NCI-H510A treated with DMSO at 0.1 percent for 48 hours (cell line): ENCODE measurements at regions not wholly inside any gene's neighbourhood (a gene's known extent, or its start where the extent isn't known, plus 50 kb on each side); places are given as distances from the start of the nearest gene placed in this dataset.
"Not testable (repeated sequence)": the region's sequence is repeated elsewhere in the genome, so short reads cannot be mapped to it uniquely, and the experiment has no call there.

ENCODE experiments used
- DNase-seq: peaks from one replicate; lab custom pipeline; 2025; lab: John Stamatoyannopoulos, UW

GRCh38 chr1:213324859-213325258 is 273.8 kb downstream of the RPS6KC1 start:
- no peak for DNase-seq

GRCh38 chr1:213325482-213325881 is 274.4 kb downstream of the RPS6KC1 start:
- DNase-seq: no peak

DNA sequence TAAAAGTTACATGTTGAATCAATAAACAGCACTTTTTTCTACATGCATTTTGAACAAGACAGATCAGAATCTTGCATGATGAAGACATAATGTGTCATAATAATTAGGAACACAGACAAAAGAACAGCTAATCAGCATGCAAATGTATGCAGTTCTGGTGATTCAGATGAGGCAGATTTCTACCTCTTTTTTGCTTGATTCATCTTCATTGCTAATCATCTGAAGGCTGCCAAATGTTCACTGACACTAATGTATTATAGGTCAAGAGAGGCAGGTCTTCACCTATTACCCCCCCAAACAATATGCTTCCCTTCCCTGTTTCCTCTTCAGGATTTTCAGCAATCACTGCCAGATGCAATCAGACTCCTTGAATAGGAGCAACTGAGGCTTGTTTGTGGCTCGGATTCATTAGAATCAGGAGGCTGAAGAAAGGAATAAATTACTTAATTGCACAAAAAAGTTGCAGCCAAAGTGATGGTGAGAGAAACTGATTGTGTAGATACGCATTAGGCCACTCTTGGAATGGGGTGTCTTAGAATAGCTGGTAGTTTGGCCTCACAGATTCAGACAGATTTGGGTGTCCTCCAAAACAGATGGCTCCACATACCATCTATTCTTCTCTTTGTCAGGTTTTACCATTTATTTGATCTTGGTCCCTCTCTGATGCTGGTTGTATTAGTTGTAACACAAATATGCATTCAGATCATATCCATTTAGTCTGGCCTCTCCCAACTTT is 275.4 kb downstream of the RPS6KC1 start:
- DNase-seq: no peak

- no peak for DNase-seq
Observed at GRCh38 chr1:213327017-213327667, 276.1 kb downstream of the RPS6KC1 start.

DNA sequence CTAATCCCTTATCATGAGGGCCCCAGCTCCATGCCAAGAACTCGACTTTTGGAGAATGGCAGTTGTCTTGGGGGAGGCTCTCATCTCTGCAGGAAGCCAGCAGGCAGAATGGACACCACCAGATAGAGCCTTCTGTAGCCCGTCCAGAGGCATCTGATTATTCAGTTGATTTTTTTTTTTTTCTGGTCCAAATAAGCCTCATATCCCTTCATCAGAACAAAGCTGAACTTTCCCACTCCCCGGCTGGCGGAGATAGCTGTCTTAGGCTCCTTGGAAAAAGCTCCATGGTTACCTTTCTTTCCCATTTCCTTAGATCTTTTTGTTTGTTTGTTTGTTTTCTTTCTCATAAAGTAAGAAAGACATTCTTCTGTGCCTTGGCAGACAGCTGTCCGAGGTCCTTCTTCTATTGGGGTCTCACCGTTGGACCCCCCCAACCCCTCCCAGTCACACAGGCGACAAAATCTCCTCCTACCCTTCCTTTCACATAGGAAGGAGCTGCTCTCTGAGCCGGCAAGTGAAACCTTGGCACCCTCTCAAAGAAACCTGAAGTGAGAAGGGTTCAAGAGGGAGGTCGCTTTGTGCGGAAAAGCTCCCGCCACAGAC is 278.5 kb downstream of the RPS6KC1 start:
- no peak for DNase-seq

- DNase-seq: no peak
Observed at GRCh38 chr1:213330281-213330680, 279.2 kb downstream of the RPS6KC1 start.

DNA sequence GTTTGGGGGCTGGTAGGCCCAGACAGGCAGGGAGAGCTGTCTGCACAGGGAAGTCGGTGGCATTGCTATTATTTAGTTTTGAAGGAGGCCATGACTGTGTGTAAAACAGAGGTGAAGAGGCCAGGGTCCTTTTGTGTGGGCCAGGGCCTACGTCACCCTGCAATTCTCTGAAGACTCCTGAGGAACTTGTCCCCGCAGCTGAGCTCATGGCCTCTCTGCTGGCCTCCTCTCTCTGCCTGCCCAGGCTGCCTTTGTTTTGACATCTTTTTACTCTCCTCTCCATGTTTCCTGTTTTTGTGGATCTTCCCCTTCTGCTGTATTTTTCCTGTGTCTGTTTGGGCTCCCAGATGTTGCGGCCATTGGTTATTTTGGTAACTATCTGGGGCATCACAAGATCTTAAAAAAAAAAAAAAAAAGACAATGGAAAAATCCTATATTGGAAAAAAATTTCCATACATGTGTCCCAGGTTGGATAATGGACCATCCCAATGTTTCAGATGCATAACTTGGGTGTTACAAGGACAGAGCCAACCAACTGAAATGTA is 280.7 kb downstream of the RPS6KC1 start:
- no peak for DNase-seq

GRCh38 chr1:213332491-213332890 is 281.4 kb downstream of the RPS6KC1 start:
- no peak for DNase-seq

DNA sequence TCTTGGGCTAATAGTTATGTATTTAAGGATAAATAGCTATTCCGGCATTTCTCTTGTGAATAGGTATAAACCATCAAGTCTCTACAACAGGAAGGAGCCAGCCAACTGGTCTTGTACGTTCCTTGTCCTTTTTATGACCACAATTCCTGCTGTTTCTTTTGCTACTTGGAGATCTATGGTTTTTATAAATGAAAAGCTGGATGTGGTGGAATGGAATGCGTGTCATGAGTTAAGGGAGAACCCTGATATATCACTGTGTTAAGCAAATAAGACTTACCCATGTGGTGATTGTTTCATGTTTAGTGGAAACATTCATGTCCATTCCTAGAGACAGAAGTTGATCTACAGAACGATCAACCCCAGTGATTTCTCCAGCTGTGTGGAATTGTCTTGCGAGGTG is 282.1 kb downstream of the RPS6KC1 start:
- DNase-seq: no peak

DNA sequence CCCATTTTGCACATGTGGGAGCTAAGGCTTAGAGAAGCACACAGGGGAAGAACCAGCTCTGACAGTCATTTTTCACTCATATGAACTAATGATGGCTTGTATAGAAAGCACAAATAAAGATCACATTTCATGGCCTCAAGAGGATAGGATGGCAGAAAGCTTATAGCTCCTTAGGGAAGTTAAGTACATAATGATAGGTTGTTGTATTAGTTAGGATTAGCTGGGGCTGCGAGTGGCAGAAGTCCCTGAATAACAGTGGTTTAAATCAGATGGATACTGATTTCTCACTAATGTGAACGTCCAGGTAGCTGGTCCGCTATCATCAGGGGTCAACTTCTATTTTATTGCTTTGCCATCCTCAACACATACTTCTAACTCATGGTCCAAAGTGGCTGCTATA is 284.0 kb downstream of the RPS6KC1 start:
- peak; percentile 75 for DNase-seq

DNA sequence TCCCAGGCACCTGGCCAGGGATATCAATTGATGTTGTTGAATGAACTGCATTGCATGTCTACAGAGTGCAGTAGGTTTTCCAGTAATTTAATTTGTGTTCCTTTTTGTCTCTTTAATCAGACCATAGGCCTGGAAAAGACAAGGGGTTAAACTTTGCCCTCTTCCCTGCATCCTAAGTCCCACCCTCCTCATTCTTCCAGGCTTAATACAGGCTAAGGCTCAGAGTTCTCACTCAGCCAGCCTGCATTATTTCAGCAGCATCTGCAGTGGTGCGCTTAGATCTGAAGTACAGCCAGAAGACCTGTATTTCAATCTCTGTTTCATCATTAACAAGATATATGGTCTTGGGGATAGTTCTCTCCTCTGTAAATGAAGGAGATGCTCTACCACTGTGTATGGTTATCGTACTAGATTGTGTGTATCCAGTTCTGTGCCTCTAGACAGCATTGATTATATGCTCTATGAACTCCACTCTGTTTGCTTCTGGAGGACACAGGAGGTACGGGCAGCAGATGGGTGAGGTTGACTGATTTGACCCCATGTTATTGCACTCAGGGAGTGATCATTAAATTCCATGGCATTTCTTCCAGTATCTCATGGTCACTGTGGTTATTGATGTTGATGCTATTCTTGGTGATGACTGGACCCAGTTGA is 286.1 kb downstream of the RPS6KC1 start:
- no peak for DNase-seq

DNA sequence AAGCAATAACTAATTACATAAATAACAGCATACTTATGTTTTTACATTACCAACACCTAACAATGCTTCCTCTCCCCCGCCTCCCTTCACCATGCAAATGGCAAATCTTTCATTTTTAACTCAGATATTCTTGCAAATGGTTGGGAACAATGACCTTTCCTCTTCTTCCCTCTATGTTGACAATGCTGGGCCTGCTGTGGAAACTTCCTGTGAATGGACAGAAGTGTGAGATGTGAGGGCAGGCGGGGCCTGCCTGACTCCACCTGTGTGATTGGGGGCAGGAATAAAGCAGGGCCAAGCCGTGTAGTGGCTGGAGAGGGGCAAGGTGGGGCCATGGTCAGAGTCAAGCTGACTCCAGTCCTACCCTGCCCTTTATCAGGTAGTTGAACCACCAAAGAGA is 289.6 kb downstream of the RPS6KC1 start:
- no peak for DNase-seq

- DNase-seq: no peak
Observed at GRCh38 chr1:213345621-213346020, 294.6 kb downstream of the RPS6KC1 start.

DNA sequence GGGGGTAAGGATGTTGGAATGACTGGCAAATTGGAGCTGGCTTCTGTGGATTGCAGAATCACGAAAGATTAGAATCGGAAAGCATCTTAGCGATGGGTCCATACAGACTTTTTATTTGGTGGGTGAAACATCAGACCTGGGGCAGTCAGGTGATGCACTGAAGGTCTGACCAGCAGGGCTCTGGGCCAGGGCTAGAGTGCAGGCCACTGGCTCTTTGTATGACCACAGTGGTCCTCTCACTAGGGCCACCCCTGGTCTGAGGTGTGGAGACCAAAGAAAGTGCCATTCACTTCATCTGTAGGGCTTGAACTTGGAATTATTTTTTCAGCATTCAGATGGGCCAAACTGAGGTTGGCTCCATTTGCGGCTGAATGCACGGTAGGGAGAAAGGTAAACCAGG is 306.4 kb downstream of the RPS6KC1 start:
- DNase-seq: no peak

- DNase-seq: not testable (repeated sequence)
Observed at GRCh38 chr1:213358368-213358767, 307.3 kb downstream of the RPS6KC1 start.

GRCh38 chr1:213362598-213362997 is 311.6 kb downstream of the RPS6KC1 start:
- no peak for DNase-seq

GRCh38 chr1:213366141-213366831 is 315.2 kb downstream of the RPS6KC1 start:
- no peak for DNase-seq

DNA sequence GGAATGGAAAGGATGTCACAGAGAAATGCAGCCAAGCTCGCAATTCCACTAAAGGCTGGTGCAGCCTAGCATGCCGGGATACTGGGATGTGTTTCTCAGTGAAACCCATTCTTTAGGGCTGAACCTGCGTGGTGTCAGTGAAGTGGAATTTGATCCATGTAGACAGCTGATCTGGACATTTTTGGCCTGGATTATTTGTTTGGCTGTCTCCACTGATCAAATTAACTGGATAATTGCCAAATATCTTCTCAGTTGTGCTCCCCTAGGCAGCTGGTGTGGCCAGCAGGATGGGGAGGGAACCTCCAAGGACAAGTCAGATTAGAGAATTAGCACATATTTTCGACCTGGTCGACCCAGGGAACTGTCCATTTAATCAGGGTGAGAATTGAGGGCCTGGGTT is 318.4 kb downstream of the RPS6KC1 start:
- DNase-seq: no peak

DNA sequence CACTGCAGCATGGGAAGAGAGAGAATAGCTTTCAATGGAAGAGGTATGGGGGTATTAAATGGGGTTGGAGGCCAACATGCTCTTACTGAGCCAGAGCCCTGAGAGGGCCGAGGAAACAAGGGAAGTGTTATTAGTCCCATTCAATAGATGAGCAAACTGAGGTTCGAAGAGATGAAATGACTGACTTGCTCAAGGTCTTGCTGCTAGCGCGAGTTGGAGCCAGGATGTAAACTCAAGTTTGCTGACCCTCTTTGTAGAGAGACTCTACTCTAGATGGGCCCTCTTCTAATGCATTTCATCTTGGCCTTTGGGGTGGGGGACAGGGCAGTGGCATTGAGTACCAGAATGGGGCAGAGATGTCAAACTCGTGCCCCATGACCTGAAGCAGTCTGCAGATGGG is 319.5 kb downstream of the RPS6KC1 start:
- DNase-seq: no peak

GRCh38 chr1:213371525-213371846 is 320.4 kb downstream of the RPS6KC1 start:
- no peak for DNase-seq

DNA sequence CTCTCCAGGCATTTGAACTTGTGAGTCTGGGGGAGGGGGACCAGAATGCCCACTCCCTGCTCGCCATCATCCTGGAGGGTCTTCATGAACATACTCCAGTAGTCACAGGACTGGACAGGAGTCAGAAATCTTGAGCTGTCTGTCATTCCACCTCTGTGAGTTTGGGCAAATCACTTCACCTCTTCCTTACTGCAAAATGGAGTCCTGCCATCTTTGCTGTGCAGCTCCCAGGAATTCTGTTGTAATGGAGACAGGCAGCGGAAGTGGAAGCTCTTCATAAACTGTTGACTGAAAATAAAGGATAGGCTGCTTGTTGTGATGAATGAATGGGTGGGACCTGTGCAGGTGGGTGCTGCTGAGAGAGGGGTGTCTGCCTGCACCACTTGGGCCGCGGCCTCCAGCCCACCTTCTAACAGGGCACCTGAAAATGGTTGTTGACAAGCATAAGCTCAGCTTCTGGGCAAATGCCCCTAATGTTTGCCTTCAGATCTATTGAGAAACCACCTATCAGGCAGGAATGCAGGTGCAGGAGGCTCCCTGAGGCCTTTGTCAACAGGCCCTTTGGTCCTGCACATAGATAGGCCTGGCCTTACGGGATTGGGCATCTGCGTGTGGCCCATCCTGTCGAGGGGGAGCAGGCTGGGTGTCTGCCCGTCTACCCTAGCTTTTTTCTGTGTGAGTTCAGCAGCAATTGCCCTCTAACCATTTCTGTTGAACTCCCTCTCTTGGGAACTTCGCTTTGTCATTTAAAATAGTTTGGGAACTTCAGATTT is 321.0 kb downstream of the RPS6KC1 start:
- peak; percentile 48 for DNase-seq
